PC-3 (cell line): ENCODE measurements at regions not wholly inside any gene's neighbourhood (a gene's known extent, or its start where the extent isn't known, plus 50 kb on each side); places are given as distances from the start of the nearest gene placed in this dataset.
"Not testable (repeated sequence)": the region's sequence is repeated elsewhere in the genome, so short reads cannot be mapped to it uniquely, and the experiment has no call there.

ENCODE experiments used
- EZH2 ChIP-seq: fragments of 300-600 bp; sonication (generic); IDR thresholded peaks from one replicate; pipeline ENCODE4 v1.6.1; 2017; ENCODE audit warnings: antibody characterized with exemption, mild to moderate bottlenecking, low read length; ENCODE audit not compliant: unreplicated experiment
- EZH2phosphoT487 ChIP-seq: fragments of 300-600 bp; sonication (generic); IDR thresholded peaks from 2 replicates; pipeline ENCODE4 v1.6.1; 2018; ENCODE audit warnings: mild to moderate bottlenecking, antibody characterized with exemption, low read length, borderline replicate concordance
- TF ChIP-seq, protein P1 (sequence below): fragments of 300-600 bp; sonication (generic); conservative IDR thresholded peaks from 2 replicates; pipeline ENCODE4 v1.5.1; 2017; ENCODE audit warnings: antibody characterized with exemption, low read depth, mild to moderate bottlenecking, low read length

DNA sequence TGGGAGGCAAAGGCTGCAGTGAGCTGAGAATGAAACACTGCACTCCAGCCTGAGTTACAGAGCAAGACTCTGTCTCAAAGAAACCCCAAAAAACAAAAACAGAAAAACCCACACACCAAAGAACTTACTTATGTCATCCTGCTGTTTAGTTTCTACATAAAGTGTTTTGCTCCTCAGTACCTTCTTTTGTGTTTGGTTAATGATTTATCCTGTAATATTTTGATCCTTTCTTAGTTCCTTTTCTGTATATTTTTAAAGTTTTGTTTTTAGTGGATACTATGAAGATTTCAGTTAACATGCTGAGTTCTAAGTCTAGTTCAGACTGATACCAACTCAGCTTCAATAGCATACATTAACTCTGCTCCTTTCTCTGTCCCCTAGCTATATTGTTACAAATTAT is 149.8 kb upstream of the PTPN20 start:
- TF ChIP-seq, protein P1, sequence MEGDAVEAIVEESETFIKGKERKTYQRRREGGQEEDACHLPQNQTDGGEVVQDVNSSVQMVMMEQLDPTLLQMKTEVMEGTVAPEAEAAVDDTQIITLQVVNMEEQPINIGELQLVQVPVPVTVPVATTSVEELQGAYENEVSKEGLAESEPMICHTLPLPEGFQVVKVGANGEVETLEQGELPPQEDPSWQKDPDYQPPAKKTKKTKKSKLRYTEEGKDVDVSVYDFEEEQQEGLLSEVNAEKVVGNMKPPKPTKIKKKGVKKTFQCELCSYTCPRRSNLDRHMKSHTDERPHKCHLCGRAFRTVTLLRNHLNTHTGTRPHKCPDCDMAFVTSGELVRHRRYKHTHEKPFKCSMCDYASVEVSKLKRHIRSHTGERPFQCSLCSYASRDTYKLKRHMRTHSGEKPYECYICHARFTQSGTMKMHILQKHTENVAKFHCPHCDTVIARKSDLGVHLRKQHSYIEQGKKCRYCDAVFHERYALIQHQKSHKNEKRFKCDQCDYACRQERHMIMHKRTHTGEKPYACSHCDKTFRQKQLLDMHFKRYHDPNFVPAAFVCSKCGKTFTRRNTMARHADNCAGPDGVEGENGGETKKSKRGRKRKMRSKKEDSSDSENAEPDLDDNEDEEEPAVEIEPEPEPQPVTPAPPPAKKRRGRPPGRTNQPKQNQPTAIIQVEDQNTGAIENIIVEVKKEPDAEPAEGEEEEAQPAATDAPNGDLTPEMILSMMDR, result not testable (repeated sequence)
- TF ChIP-seq EZH2, EZH2phosphoT487: not testable (repeated sequence)
